Endothelial cell of umbilical vein (primary cell): ENCODE measurements at regions not wholly inside any gene's neighbourhood (a gene's known extent, or its start where the extent isn't known, plus 50 kb on each side); places are given as distances from the start of the nearest gene placed in this dataset.
"Not testable (repeated sequence)": the region's sequence is repeated elsewhere in the genome, so short reads cannot be mapped to it uniquely, and the experiment has no call there.

Experiments
- EZH2 ChIP-seq: IDR thresholded peaks from 2 replicates; pipeline ENCODE4 v1.6.1; 2012; ENCODE audit warnings: borderline replicate concordance, low read depth, mild to moderate bottlenecking, moderate library complexity, low read length, inconsistent platforms; ENCODE audit not compliant: severe bottlenecking
- FOS ChIP-seq: IDR thresholded peaks from 2 replicates; pipeline ENCODE4 v1.6.1; 2011; ENCODE audit warnings: mild to moderate bottlenecking, low read length, moderate library complexity, borderline replicate concordance; ENCODE audit not compliant: insufficient read depth
- JUN ChIP-seq: IDR thresholded peaks from 2 replicates; pipeline ENCODE4 v1.6.1; 2011; ENCODE audit warnings: borderline replicate concordance, low read depth; ENCODE audit not compliant: insufficient read length, insufficient read depth
- POLR2A ChIP-seq: IDR thresholded peaks from 2 replicates; pipeline ENCODE4 v1.6.1; 2012; ENCODE audit warnings: low read depth, mild to moderate bottlenecking, control low read depth, low read length
- POLR2AphosphoS5 ChIP-seq: IDR thresholded peaks from 2 replicates; pipeline ENCODE4 v1.6.1; 2012; ENCODE audit warnings: low read depth, mild to moderate bottlenecking, control low read depth, low read length, moderate library complexity; ENCODE audit not compliant: insufficient read depth
- TF ChIP-seq, protein P1 (sequence below), 2 donors: IDR thresholded peaks; 1 replicate in 1 of 2; 2 replicates in 1 of 2; pipeline ENCODE4 v1.5.1; 2011; ENCODE audit warnings: low read length in 2 of 2, mild to moderate bottlenecking in 2 of 2, moderate library complexity in 2 of 2, control low read depth in 1 of 2, inconsistent platforms in 1 of 2, low read depth in 1 of 2; ENCODE audit not compliant: insufficient read depth in 1 of 2; ENCODE audit errors: extremely low read depth in 1 of 2
- TF ChIP-seq, protein P2 (sequence below): IDR thresholded peaks from 2 replicates; pipeline ENCODE4 v1.6.1; 2011; ENCODE audit not compliant: insufficient read depth, insufficient read length

DNA sequence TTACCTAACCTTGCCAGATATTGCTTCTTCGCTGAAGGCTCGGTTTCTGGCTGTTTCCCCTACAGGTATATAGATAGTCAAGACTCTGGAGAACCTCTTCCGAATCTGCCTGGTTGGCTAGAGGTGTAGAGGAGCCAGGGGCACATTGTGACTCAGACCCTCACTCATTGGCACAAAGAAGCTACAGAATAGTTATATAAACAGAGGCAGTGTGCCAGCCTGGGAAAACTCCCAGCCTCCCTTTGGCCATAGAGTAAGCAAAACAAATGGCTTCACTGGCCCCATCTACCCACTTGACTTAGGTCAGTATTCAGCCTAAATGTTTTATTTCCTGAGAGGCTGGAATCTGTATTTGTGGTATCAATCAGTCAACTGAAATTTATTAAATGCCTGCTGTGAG is 72.0 kb upstream of the IKBKE start:
- TF ChIP-seq POLR2AphosphoS5, EZH2, POLR2A, JUN, FOS: not testable (repeated sequence)
- TF ChIP-seq, protein P1, sequence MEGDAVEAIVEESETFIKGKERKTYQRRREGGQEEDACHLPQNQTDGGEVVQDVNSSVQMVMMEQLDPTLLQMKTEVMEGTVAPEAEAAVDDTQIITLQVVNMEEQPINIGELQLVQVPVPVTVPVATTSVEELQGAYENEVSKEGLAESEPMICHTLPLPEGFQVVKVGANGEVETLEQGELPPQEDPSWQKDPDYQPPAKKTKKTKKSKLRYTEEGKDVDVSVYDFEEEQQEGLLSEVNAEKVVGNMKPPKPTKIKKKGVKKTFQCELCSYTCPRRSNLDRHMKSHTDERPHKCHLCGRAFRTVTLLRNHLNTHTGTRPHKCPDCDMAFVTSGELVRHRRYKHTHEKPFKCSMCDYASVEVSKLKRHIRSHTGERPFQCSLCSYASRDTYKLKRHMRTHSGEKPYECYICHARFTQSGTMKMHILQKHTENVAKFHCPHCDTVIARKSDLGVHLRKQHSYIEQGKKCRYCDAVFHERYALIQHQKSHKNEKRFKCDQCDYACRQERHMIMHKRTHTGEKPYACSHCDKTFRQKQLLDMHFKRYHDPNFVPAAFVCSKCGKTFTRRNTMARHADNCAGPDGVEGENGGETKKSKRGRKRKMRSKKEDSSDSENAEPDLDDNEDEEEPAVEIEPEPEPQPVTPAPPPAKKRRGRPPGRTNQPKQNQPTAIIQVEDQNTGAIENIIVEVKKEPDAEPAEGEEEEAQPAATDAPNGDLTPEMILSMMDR (IDR thresholded peaks at IDR 0.05; ENCODE audit: extremely low read depth in 1 of 2, insufficient read depth in 1 of 2, low read depth in 1 of 2, low read length in 2 of 2) = not testable (repeated sequence)
- TF ChIP-seq, protein P2, sequence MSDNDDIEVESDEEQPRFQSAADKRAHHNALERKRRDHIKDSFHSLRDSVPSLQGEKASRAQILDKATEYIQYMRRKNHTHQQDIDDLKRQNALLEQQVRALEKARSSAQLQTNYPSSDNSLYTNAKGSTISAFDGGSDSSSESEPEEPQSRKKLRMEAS = not testable (repeated sequence)
